Gastrocnemius medialis (tissue), 4 donors: ENCODE measurements at regions not wholly inside any gene's neighbourhood (a gene's known extent, or its start where the extent isn't known, plus 50 kb on each side); places are given as distances from the start of the nearest gene placed in this dataset.

Experiments
- CTCF ChIP-seq, 5 experiments: fragments of 450-650 bp in 3 of 5; fragments of 200-600 bp in 2 of 5; sonication (generic) in 2 of 5; IDR thresholded peaks in 4 of 5; conservative IDR thresholded peaks in 1 of 5; 1 replicate in 4 of 5; 2 replicates in 1 of 5; pipeline ENCODE4 v1.5.1; 2016 to 2019; ENCODE audit warnings: antibody characterized with exemption in 5 of 5, mild to moderate bottlenecking in 3 of 5, moderate library complexity in 3 of 5
- POLR2A ChIP-seq, 2 donors: fragments of 450-650 bp; IDR thresholded peaks; one replicate each; pipeline ENCODE4 v1.6.1; 2017; ENCODE audit warnings: antibody characterized with exemption in 2 of 2, mild to moderate bottlenecking in 2 of 2, moderate library complexity in 2 of 2

GRCh38 chr4:123495530-123495929 is 98.9 kb downstream of the SPRY1 start:
- TF ChIP-seq CTCF (IDR thresholded peaks at IDR 0.05 in 4 of 5, conservative IDR thresholded peaks at IDR 0.05 in 1 of 5), result no peak
- no peak for TF ChIP-seq POLR2A (IDR thresholded peaks at IDR 0.05)
